Epithelial cell of esophagus (primary cell): ENCODE measurements at regions not wholly inside any gene's neighbourhood (a gene's known extent, or its start where the extent isn't known, plus 50 kb on each side); places are given as distances from the start of the nearest gene placed in this dataset.

Experiments used
- DNase-seq: peaks from one replicate; pipeline ENCODE4 v3.0.0; 2010; ENCODE audit warnings: low read depth
- H3K4me3 ChIP-seq: 2 replicates; pipeline ENCODE4 v1.5.1; 2011; ENCODE audit warnings: mild to moderate bottlenecking, low read length, control low read depth
- TF ChIP-seq, protein P1 (sequence below): IDR thresholded peaks from 2 replicates; pipeline ENCODE4 v1.5.1; 2011; ENCODE audit warnings: low read depth, mild to moderate bottlenecking, low read length, control low read depth, inconsistent platforms; ENCODE audit not compliant: insufficient read depth; ENCODE audit errors: missing control alignments

DNA sequence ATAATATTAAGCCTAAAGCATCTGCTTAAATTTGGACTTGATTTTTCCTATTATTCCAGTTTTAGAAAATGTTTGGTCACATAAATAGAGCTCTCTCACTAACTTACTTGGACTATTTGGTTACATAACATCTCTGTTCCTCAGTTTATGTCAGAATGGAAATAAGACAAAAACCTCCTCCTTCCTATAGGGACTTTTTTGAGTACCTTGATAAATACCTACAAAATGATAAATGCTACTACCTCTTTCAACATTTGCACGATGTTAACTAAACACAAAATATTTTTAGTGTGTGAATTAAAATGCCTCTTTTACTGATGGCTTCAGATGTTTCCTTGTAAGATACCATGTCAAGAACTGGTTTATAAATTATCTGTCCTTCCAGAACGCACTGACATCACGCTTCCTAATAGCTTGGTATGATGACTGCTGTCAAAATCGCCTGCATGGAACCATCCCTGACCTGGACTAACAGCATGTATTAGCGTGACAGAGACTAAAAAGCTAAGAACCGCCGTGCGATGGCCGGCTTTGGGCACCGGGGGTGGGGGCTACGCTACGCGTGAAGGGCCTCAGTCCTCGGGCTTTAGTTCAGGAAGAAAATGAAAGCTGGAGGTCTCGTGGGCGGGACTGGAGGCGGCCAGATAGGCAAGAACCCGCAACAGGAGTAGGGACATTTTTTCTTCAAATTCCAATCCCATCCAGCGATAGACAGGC, 133.2 kb upstream of the BARHL2 start:
- H3K4me3 ChIP-seq: peak overlapping the region; percentile 53
- TF ChIP-seq, protein P1, sequence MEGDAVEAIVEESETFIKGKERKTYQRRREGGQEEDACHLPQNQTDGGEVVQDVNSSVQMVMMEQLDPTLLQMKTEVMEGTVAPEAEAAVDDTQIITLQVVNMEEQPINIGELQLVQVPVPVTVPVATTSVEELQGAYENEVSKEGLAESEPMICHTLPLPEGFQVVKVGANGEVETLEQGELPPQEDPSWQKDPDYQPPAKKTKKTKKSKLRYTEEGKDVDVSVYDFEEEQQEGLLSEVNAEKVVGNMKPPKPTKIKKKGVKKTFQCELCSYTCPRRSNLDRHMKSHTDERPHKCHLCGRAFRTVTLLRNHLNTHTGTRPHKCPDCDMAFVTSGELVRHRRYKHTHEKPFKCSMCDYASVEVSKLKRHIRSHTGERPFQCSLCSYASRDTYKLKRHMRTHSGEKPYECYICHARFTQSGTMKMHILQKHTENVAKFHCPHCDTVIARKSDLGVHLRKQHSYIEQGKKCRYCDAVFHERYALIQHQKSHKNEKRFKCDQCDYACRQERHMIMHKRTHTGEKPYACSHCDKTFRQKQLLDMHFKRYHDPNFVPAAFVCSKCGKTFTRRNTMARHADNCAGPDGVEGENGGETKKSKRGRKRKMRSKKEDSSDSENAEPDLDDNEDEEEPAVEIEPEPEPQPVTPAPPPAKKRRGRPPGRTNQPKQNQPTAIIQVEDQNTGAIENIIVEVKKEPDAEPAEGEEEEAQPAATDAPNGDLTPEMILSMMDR: no peak
- no peak for DNase-seq

DNA sequence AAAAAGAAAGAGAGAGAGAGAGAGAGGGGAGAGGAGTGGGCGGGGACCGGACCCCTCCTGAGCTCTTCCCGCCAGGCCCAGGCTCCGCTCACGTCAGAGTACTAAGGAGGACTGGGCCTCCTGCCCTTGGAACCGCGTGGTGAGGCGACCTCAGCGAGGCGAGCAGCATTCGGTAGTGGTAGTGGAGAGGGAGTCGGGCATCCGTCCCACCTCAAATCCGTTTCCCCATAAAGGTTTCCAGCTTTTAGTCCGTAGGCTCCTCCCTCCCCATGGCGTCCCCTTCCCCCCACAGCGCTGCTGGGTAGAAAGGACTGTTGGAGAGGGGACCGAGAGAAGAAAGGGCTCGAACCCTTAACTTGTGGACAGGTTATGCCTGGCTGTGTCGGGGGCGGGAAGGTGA, 124.4 kb upstream of the BARHL2 start:
- DNase-seq: no peak
- H3K4me3 ChIP-seq: no peak overlapping the region
- TF ChIP-seq, protein P1: no peak

DNA sequence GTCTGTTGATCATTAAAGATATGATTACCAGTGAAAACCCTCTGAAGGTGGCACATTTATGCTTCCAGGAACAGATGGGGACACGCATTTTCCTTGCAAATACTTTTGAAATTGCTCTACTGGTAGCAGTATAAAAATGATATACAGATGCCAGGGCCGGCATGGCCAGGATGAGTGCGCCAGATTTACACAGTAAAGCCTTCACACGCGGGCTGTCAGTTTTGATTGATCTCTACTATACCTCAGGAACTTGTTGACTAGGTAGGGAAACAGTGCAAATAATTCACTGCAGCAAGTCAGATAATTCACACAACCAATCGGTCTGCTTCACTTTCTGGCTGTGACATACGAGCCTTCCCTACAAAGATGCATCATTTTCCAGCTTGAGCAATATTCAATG, 123.2 kb upstream of the BARHL2 start:
- TF ChIP-seq, protein P1: no peak
- no peak overlapping the region for H3K4me3 ChIP-seq
- no peak for DNase-seq

DNA sequence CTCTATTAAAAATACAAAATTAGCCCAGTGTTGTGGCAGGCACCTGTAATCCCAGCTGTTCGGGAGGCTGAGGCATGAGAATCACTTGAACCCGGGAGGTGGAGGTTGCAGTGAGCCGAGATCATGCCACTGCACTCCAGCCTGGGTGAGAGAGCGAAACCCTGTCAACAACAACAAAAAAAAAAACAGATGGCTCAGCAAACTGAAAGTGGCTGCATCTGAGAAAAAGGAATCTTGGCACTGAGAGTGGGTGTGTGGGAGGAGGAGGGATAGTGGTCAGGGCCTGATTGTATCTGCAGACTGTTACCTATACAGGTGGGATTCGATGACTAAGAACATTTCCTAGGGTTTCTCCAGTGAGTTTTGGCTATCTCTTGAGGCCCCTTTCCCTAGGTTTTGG, 122.2 kb upstream of the BARHL2 start:
- no peak for DNase-seq
- H3K4me3 ChIP-seq: no peak overlapping the region
- TF ChIP-seq, protein P1: no peak

DNA sequence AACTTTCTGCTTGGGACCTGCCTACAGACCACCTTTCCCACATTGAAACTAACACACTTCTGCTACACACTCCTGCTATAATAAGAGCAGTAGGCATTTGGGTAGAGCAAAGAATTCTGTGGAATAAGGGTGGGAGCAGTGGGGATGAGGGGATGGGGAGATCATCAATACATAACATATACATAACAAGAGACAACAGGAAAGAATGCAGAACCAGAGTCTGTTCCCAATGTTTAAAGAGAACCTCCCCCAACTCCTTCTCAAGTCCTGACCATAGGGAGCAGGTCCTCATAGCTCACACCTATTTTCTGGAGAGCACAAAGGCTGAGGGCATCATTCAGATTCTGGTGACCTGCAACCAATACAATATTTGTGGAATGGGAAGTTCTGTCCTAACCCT, 121.6 kb upstream of the BARHL2 start:
- no peak overlapping the region for H3K4me3 ChIP-seq
- no peak for DNase-seq
- TF ChIP-seq, protein P1: no peak

DNA sequence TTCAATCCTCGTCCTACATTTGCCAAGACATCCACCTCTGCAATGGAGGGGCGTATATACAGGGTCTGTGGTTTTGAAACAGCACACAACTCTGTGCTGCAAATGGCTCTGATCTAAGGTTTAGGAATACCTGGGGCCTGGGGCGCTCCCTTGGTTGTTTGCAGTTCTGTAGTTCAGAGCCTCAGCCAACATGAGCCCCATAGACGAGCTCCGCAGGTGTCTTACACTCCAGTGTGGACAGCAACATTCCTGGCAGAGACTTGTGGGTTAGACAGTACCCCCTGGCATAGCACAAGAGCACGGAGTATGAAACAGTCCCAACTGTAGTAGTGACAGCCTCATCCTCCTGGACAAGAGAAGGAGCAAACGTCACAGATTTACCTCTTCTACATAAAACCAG, 120.3 kb upstream of the BARHL2 start:
- TF ChIP-seq, protein P1: no peak
- no peak overlapping the region for H3K4me3 ChIP-seq
- DNase-seq: no peak

DNA sequence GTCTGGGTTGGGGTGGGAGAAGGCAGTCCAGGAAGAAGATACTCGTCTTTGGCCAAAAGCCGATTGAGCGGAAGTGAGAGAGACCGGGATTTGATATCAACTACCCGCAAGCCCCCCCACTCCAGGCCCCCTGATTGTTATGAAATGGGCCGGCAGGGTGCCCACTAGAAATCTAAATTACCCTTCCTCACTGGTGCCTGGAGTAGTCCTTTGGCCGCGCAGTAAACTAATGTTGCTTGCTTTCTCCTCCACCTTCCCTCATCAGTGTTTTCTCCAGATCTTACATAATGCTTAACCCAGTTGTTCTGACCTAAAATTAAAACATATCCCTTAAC, 119.2 kb upstream of the BARHL2 start:
- H3K4me3 ChIP-seq: no peak overlapping the region

More for the DNA sequence above, 119.2 kb upstream of the BARHL2 start:
- DNase-seq: no peak
- TF ChIP-seq, protein P1: no peak
